AG04449 (cell line): ENCODE measurements at regions not wholly inside any gene's neighbourhood (a gene's known extent, or its start where the extent isn't known, plus 50 kb on each side); places are given as distances from the start of the nearest gene placed in this dataset.
"Not testable (repeated sequence)": the region's sequence is repeated elsewhere in the genome, so short reads cannot be mapped to it uniquely, and the experiment has no call there.

Source experiments
- CTCF ChIA-PET: fragments of 350-600 bp; formaldehyde crosslinking; extraction: SDS; loops from one replicate; lab custom pipeline; 2021; ENCODE audit warnings: antibody characterized with exemption; lab: Yijun Ruan, JAX
- POLR2A ChIA-PET: fragments of 400-600, 350-600 bp; formaldehyde crosslinking; extraction: SDS; loops from one replicate; lab custom pipeline; 2020; ENCODE audit warnings: antibody characterized with exemption, inconsistent platforms; lab: Yijun Ruan, JAX
- DNase-seq: peaks from one replicate; pipeline ENCODE4 v3.0.0-alpha.2; 2010; ENCODE audit warnings: low read depth, low spot score
- H3K4me3 ChIP-seq: 2 replicates; pipeline ENCODE4 v1.5.1; 2011; ENCODE audit warnings: low read depth, mild to moderate bottlenecking, control low read depth, low read length
- CTCF ChIP-seq: IDR thresholded peaks from one replicate; pipeline ENCODE4 v1.5.1; 2011; ENCODE audit warnings: mild to moderate bottlenecking, moderate library complexity, low read length, control low read depth, inconsistent platforms; ENCODE audit not compliant: insufficient read depth; ENCODE audit errors: missing control alignments

GRCh38 chr6:44039839-44040350, 87.4 kb downstream of the MRPL14 start:
- ChIA-PET CTCF (interaction anchor here (0.7 to 2.5 kb wide), 9 partner anchors 8 to 271 kb away, joined by 3 to 9 read pairs (median 3); partner anchors contain the start of gene VEGFA), POLR2A (no interaction called here)
- no peak overlapping the region for H3K4me3 ChIP-seq
- TF ChIP-seq CTCF: no peak
- DNase-seq: no peak

- no peak overlapping the region for H3K4me3 ChIP-seq
- ChIA-PET POLR2A (no interaction called here), CTCF (interaction anchor here (0.6 to 1.4 kb wide), 7 partner anchors 13 to 270 kb away, joined by 3 to 5 read pairs (median 3); no protein-coding TSS in a partner anchor)
- DNase-seq: no peak
- no peak for TF ChIP-seq CTCF
Measured at GRCh38 chr6:44039191-44039719, 88.0 kb downstream of the MRPL14 start.

- no peak overlapping the region for H3K4me3 ChIP-seq
- DNase-seq: no peak
- ChIA-PET CTCF (interaction anchor here (0.6 to 1.4 kb wide), 6 partner anchors 12 to 269 kb away, joined by 3 to 5 read pairs (median 3); no protein-coding TSS in a partner anchor), POLR2A (no interaction called here)
- TF ChIP-seq CTCF: no peak
Measured at GRCh38 chr6:44038543-44039065, 88.6 kb downstream of the MRPL14 start.

- ChIA-PET POLR2A (interaction anchor here (0.6 kb wide), 1 partner anchor 334 kb away, joined by 3 read pairs; no protein-coding TSS in a partner anchor), CTCF (interaction anchor here (0.9 to 1.4 kb wide), 3 partner anchors 13 to 265 kb away, joined by 3 to 5 read pairs (median 3); no protein-coding TSS in a partner anchor)
- no peak for DNase-seq
- no peak overlapping the region for H3K4me3 ChIP-seq
- TF ChIP-seq CTCF: no peak
Measured at GRCh38 chr6:44037847-44038542, 89.3 kb downstream of the MRPL14 start.

GRCh38 chr6:44037276-44037675, 90.0 kb downstream of the MRPL14 start:
- DNase-seq, H3K4me3 ChIP-seq: not testable (repeated sequence)
- POLR2A ChIA-PET: interaction anchor here (0.6 kb wide), 1 partner anchor 333 kb away, joined by 3 read pairs; no protein-coding TSS in a partner anchor
- CTCF ChIA-PET: interaction anchor here (1.0 kb wide), 1 partner anchor 18 kb away, joined by 3 read pairs; no protein-coding TSS in a partner anchor

GRCh38 chr6:44036699-44037101, 90.6 kb downstream of the MRPL14 start:
- no peak for DNase-seq
- TF ChIP-seq CTCF: no peak
- no peak overlapping the region for H3K4me3 ChIP-seq
- ChIA-PET CTCF (interaction anchor here (1.0 to 1.1 kb wide), 2 partner anchors 17 to 268 kb away, joined by 3 read pairs; no protein-coding TSS in a partner anchor), POLR2A (interaction anchor here (1.2 kb wide), 1 partner anchor 25 kb away, joined by 3 read pairs; no protein-coding TSS in a partner anchor)
